WTC11 (cell line): ENCODE measurements at regions not wholly inside any gene's neighbourhood (a gene's known extent, or its start where the extent isn't known, plus 50 kb on each side); places are given as distances from the start of the nearest gene placed in this dataset.

Source experiments
- ATAC-seq: fragments of 200-7000 bp; cut with Tn5 transposase; 2 replicates; pipeline ENCODE4 v1.10.0; 2021; ENCODE audit warnings: mild to moderate bottlenecking, moderate library complexity
- CTCF ChIA-PET: fragments of 300-600 bp; sonication (Branson Sonifier 250); formaldehyde crosslinking; loops from one replicate; lab custom pipeline; 2021; ENCODE audit warnings: antibody characterized with exemption; lab: Charles Lee
- POLR2A ChIA-PET: fragments of 350-600 bp; sonication (Branson Sonifier 250); formaldehyde crosslinking; loops from one replicate; lab custom pipeline; 2021; ENCODE audit warnings: antibody characterized with exemption; lab: Charles Lee
- DNase-seq: peaks from one replicate; pipeline ENCODE4 v3.0.0; 2021; ENCODE audit warnings: low spot score
- H3K27ac Mint-ChIP-seq: 2 replicates; pipeline ENCODE4 v1.8.0; 2021; ENCODE audit warnings: mixed read lengths
- H3K27me3 Mint-ChIP-seq: 2 replicates; pipeline ENCODE4 v1.8.0; 2021; ENCODE audit warnings: low read depth, mild to moderate bottlenecking, moderate library complexity, mixed read lengths
- H3K36me3 Mint-ChIP-seq: 2 replicates; pipeline ENCODE4 v1.8.0; 2021; ENCODE audit warnings: mixed read lengths
- H3K4me1 Mint-ChIP-seq: 2 replicates; pipeline ENCODE4 v1.8.0; 2022; ENCODE audit warnings: mixed read lengths
- H3K4me3 Mint-ChIP-seq: 2 replicates; pipeline ENCODE4 v1.8.0; 2021; ENCODE audit warnings: mild to moderate bottlenecking, moderate library complexity, mixed read lengths
- H3K9me3 Mint-ChIP-seq: 2 replicates; pipeline ENCODE4 v1.8.0; 2021; ENCODE audit warnings: mixed read lengths
- AFF4 ChIP-seq: sonication (generic); formaldehyde crosslinking; IDR thresholded peaks from 2 replicates; pipeline ENCODE4 v1.8.1; 2023; ENCODE audit warnings: mild to moderate bottlenecking, missing genetic modification reagents, borderline replicate concordance
- ATF3 ChIP-seq: sonication (generic); formaldehyde crosslinking; conservative IDR thresholded peaks from 2 replicates; pipeline ENCODE4 v1.8.1; 2022; ENCODE audit warnings: mild to moderate bottlenecking, missing genetic modification reagents
- CREB1 ChIP-seq: sonication (generic); formaldehyde crosslinking; IDR thresholded peaks from 2 replicates; pipeline ENCODE4 v1.8.0; 2023; ENCODE audit warnings: mild to moderate bottlenecking, missing genetic modification reagents
- E2F4 ChIP-seq: sonication (generic); formaldehyde crosslinking; IDR thresholded peaks from 2 replicates; pipeline ENCODE4 v1.8.1; 2022; ENCODE audit warnings: low read depth, mild to moderate bottlenecking, moderate library complexity, missing genetic modification reagents, borderline replicate concordance
- ESRRA ChIP-seq: sonication (generic); formaldehyde crosslinking; IDR thresholded peaks from 2 replicates; pipeline ENCODE4 v1.8.1; 2022; ENCODE audit warnings: mild to moderate bottlenecking, missing genetic modification reagents, borderline replicate concordance
- FOXJ3 ChIP-seq: sonication (generic); formaldehyde crosslinking; IDR thresholded peaks from 2 replicates; pipeline ENCODE4 v1.9.0; 2021; ENCODE audit warnings: missing genetic modification reagents, mild to moderate bottlenecking, borderline replicate concordance
- FOXK1 ChIP-seq: sonication (generic); formaldehyde crosslinking; IDR thresholded peaks from 2 replicates; pipeline ENCODE4 v1.8.0; 2022; ENCODE audit warnings: mild to moderate bottlenecking, moderate library complexity, missing genetic modification reagents
- NR1H2 ChIP-seq: sonication (generic); formaldehyde crosslinking; IDR thresholded peaks from 2 replicates; pipeline ENCODE4 v1.9.0; 2021; ENCODE audit warnings: mild to moderate bottlenecking, moderate library complexity, missing genetic modification reagents
- TEAD1 ChIP-seq: sonication (generic); formaldehyde crosslinking; IDR thresholded peaks from 2 replicates; pipeline ENCODE4 v1.8.0; 2022; ENCODE audit warnings: mild to moderate bottlenecking, missing genetic modification reagents
- TEAD4 ChIP-seq: sonication (generic); formaldehyde crosslinking; IDR thresholded peaks from 2 replicates; pipeline ENCODE4 v1.8.0; 2022; ENCODE audit warnings: mild to moderate bottlenecking, missing genetic modification reagents
- ZNF121 ChIP-seq: sonication (generic); formaldehyde crosslinking; IDR thresholded peaks from 2 replicates; pipeline ENCODE4 v1.8.0; 2023; ENCODE audit warnings: missing genetic modification reagents
- ZNF232 ChIP-seq: sonication (generic); formaldehyde crosslinking; IDR thresholded peaks from 2 replicates; pipeline ENCODE4 v1.8.0; 2022; ENCODE audit warnings: mild to moderate bottlenecking, missing genetic modification reagents
- TF ChIP-seq, protein P1 (sequence below): sonication (generic); formaldehyde crosslinking; IDR thresholded peaks from 2 replicates; pipeline ENCODE4 v1.8.0; 2022; ENCODE audit warnings: mild to moderate bottlenecking, missing genetic modification reagents
- TF ChIP-seq, protein P2 (sequence below): sonication (generic); formaldehyde crosslinking; IDR thresholded peaks from 2 replicates; pipeline ENCODE4 v1.8.1; 2023; ENCODE audit warnings: mild to moderate bottlenecking, missing genetic modification reagents, moderate library complexity
- TF ChIP-seq, protein P3 (sequence below): sonication (generic); formaldehyde crosslinking; conservative IDR thresholded peaks from 2 replicates; pipeline ENCODE4 v1.8.1; 2023; ENCODE audit warnings: mild to moderate bottlenecking, low read depth, missing genetic modification reagents, moderate library complexity
- TF ChIP-seq, protein P4 (sequence below): sonication (generic); formaldehyde crosslinking; IDR thresholded peaks from 2 replicates; pipeline ENCODE4 v1.8.0; 2023; ENCODE audit warnings: missing genetic modification reagents, mild to moderate bottlenecking, borderline replicate concordance

GRCh38 chr2:226002438-226002837 is 602.9 kb downstream of the NYAP2 start:
- Mint-ChIP-seq H3K27me3 (no peaks in the 10 kb centered on the region), H3K4me1 (no peaks in the 10 kb centered on the region), H3K36me3 (no peaks in the 10 kb centered on the region), H3K9me3 (peaks cover 5% of the 10 kb centered on the region; the same call in 1 of the 2 replicates), H3K4me3 (no peak overlapping the region), H3K27ac (no peak overlapping the region)
- ChIA-PET CTCF (no interaction called here), POLR2A (no interaction called here)
- ATAC-seq = no peak; the same call in 1 of the 2 replicates
- no peak for DNase-seq
- TF ChIP-seq, protein P1, sequence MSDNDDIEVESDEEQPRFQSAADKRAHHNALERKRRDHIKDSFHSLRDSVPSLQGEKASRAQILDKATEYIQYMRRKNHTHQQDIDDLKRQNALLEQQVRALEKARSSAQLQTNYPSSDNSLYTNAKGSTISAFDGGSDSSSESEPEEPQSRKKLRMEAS (CRISPR knock-in tag) = no peak
- TF ChIP-seq ESRRA (CRISPR knock-in tag) (no peak), ZNF121 (no peak), E2F4 (no peak)
- TF ChIP-seq, protein P2, sequence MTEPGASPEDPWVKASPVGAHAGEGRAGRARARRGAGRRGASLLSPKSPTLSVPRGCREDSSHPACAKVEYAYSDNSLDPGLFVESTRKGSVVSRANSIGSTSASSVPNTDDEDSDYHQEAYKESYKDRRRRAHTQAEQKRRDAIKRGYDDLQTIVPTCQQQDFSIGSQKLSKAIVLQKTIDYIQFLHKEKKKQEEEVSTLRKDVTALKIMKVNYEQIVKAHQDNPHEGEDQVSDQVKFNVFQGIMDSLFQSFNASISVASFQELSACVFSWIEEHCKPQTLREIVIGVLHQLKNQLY (CRISPR knock-in tag) = no peak
- TF ChIP-seq, protein P3, sequence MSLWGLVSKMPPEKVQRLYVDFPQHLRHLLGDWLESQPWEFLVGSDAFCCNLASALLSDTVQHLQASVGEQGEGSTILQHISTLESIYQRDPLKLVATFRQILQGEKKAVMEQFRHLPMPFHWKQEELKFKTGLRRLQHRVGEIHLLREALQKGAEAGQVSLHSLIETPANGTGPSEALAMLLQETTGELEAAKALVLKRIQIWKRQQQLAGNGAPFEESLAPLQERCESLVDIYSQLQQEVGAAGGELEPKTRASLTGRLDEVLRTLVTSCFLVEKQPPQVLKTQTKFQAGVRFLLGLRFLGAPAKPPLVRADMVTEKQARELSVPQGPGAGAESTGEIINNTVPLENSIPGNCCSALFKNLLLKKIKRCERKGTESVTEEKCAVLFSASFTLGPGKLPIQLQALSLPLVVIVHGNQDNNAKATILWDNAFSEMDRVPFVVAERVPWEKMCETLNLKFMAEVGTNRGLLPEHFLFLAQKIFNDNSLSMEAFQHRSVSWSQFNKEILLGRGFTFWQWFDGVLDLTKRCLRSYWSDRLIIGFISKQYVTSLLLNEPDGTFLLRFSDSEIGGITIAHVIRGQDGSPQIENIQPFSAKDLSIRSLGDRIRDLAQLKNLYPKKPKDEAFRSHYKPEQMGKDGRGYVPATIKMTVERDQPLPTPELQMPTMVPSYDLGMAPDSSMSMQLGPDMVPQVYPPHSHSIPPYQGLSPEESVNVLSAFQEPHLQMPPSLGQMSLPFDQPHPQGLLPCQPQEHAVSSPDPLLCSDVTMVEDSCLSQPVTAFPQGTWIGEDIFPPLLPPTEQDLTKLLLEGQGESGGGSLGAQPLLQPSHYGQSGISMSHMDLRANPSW (CRISPR knock-in tag) = no peak

DNA sequence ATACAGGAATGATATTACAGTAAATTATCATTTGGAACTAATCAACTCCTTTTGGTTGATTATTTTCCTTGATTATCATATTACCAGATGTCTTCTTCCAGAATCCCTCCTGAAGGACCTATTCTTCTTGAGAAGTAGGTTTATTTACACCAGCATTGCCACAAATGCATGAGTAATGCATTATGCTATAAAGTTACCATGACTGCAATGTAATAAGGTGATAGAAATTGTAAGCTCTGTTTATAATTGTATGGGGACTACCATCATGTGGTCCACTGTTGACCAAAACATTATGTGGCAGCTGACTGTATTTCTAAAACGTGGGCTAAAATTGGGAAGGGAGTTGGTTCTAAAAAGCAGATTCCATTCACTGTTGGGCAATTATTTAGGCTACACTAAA is 602.2 kb downstream of the NYAP2 start:
- POLR2A ChIA-PET = no interaction called here
- H3K4me3 Mint-ChIP-seq = no peak overlapping the region
- H3K27ac Mint-ChIP-seq = no peak overlapping the region
- no peaks in the 10 kb centered on the region for H3K4me1 Mint-ChIP-seq
- no peaks in the 10 kb centered on the region for H3K27me3 Mint-ChIP-seq
- ATAC-seq (no peak), DNase-seq (no peak)
- no peaks in the 10 kb centered on the region for H3K36me3 Mint-ChIP-seq
- H3K9me3 Mint-ChIP-seq = peaks cover 5% of the 10 kb centered on the region; the same call in 1 of the 2 replicates
- CTCF ChIA-PET = no interaction called here
- TF ChIP-seq AFF4 (no peak), ATF3 (no peak), TEAD4 (CRISPR knock-in tag) (no peak), FOXJ3 (CRISPR knock-in tag) (no peak), NR1H2 (CRISPR knock-in tag) (no peak), FOXK1 (CRISPR knock-in tag) (no peak), ZNF232 (no peak), CREB1 (no peak), TEAD1 (CRISPR knock-in tag) (no peak)
- TF ChIP-seq, protein P3 (CRISPR knock-in tag) = no peak
- TF ChIP-seq, protein P4, sequence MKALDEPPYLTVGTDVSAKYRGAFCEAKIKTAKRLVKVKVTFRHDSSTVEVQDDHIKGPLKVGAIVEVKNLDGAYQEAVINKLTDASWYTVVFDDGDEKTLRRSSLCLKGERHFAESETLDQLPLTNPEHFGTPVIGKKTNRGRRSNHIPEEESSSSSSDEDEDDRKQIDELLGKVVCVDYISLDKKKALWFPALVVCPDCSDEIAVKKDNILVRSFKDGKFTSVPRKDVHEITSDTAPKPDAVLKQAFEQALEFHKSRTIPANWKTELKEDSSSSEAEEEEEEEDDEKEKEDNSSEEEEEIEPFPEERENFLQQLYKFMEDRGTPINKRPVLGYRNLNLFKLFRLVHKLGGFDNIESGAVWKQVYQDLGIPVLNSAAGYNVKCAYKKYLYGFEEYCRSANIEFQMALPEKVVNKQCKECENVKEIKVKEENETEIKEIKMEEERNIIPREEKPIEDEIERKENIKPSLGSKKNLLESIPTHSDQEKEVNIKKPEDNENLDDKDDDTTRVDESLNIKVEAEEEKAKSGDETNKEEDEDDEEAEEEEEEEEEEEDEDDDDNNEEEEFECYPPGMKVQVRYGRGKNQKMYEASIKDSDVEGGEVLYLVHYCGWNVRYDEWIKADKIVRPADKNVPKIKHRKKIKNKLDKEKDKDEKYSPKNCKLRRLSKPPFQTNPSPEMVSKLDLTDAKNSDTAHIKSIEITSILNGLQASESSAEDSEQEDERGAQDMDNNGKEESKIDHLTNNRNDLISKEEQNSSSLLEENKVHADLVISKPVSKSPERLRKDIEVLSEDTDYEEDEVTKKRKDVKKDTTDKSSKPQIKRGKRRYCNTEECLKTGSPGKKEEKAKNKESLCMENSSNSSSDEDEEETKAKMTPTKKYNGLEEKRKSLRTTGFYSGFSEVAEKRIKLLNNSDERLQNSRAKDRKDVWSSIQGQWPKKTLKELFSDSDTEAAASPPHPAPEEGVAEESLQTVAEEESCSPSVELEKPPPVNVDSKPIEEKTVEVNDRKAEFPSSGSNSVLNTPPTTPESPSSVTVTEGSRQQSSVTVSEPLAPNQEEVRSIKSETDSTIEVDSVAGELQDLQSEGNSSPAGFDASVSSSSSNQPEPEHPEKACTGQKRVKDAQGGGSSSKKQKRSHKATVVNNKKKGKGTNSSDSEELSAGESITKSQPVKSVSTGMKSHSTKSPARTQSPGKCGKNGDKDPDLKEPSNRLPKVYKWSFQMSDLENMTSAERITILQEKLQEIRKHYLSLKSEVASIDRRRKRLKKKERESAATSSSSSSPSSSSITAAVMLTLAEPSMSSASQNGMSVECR = no peak
